Fibroblast of pulmonary artery (primary cell): ENCODE measurements at regions not wholly inside any gene's neighbourhood (a gene's known extent, or its start where the extent isn't known, plus 50 kb on each side); places are given as distances from the start of the nearest gene placed in this dataset.

Experiments used
- DNase-seq: peaks from one replicate; pipeline ENCODE4 v3.0.0-alpha.2; 2010; ENCODE audit warnings: low read depth
- H3K4me3 ChIP-seq: replicated peaks from 2 replicates; pipeline ENCODE4 v1.5.1; 2011; ENCODE audit warnings: low read depth, mild to moderate bottlenecking, control low read depth, low read length, moderate library complexity
- CTCF ChIP-seq: IDR thresholded peaks from 2 replicates; pipeline ENCODE4 v1.5.1; 2011; ENCODE audit warnings: mild to moderate bottlenecking, control low read depth, low read length, inconsistent platforms; ENCODE audit errors: missing control alignments

GRCh38 chr6:72533606-72534005 is 88.3 kb upstream of the KCNQ5 start:
- TF ChIP-seq CTCF: no peak
- peak; percentile 11 for DNase-seq
- H3K4me3 ChIP-seq: no peak overlapping the region

GRCh38 chr6:72534236-72534635 is 87.6 kb upstream of the KCNQ5 start:
- TF ChIP-seq CTCF: no peak
- no peak overlapping the region for H3K4me3 ChIP-seq
- no peak for DNase-seq

GRCh38 chr6:72535124-72535523 is 86.7 kb upstream of the KCNQ5 start:
- no peak for DNase-seq
- no peak overlapping the region for H3K4me3 ChIP-seq
- TF ChIP-seq CTCF: no peak

- TF ChIP-seq CTCF: no peak
- DNase-seq: no peak
These were observed 74.8 kb upstream of the KCNQ5 start for GRCh38 chr6:72547020-72547419.

GRCh38 chr6:72551470-72551869 is 70.4 kb upstream of the KCNQ5 start:
- DNase-seq: no peak
- no peak for TF ChIP-seq CTCF

More at GRCh38 chr6:72547020-72547419, 74.8 kb upstream of the KCNQ5 start:
- H3K4me3 ChIP-seq: no peak overlapping the region

GRCh38 chr6:72552938-72553337 is 68.9 kb upstream of the KCNQ5 start:
- peak; percentile 50 for DNase-seq
- no peak for TF ChIP-seq CTCF
- H3K4me3 ChIP-seq: no peak overlapping the region

More at GRCh38 chr6:72551470-72551869, 70.4 kb upstream of the KCNQ5 start:
- no peak overlapping the region for H3K4me3 ChIP-seq
